HepG2 (cell line): ENCODE measurements at regions not wholly inside any gene's neighbourhood (a gene's known extent, or its start where the extent isn't known, plus 50 kb on each side); places are given as distances from the start of the nearest gene placed in this dataset.

Experiments used
- ATAC-seq: fragments of 200-7000 bp; cut with Tn5 transposase; 3 replicates; pipeline ENCODE4 v1.9.1; 2020; ENCODE audit warnings: mild to moderate bottlenecking, moderate library complexity
- BruUV-seq: library from RNA; stranded (reverse); fragments of 400-500 nt; replicated peaks from 2 replicates; lab custom pipeline; 2021; lab: Mats Ljungman, UMichigan
- CTCF ChIA-PET: fragments of 300-600 bp; formaldehyde crosslinking; extraction: SDS; loops from one replicate; lab custom pipeline; 2021; ENCODE audit warnings: low total read pairs, inconsistent platforms, low intra/inter-chr PET ratio; lab: Yijun Ruan, JAX
- POLR2A ChIA-PET: fragments of 350-600 bp; sonication (Branson Sonifier 250); formaldehyde crosslinking; loops from one replicate; lab custom pipeline; 2020; ENCODE audit warnings: antibody characterized with exemption, inconsistent platforms; lab: Yijun Ruan, JAX
- DNase-seq: peaks from one replicate; pipeline ENCODE4 v3.0.0-alpha.2; 2015; ENCODE audit warnings: low spot score
- FAIRE-seq: peaks from 3 replicates; lab custom pipeline; 2011; peaks lifted over from hg19 to GRCh38; lab: Jason Lieb, UNC
- H2AFZ ChIP-seq: one replicate; pipeline ENCODE4 v1.6.1; 2011; ENCODE audit warnings: low read length, inconsistent platforms
- H3K27ac ChIP-seq: fragments of 300-600 bp; 3 replicates; pipeline ENCODE4 v1.8.0; 2011; ENCODE audit warnings: mixed run types, mild to moderate bottlenecking, mixed read lengths, low read length, inconsistent platforms; ENCODE audit not compliant: insufficient read depth; ENCODE audit errors: extremely low read length
- H3K27me3 ChIP-seq, 2 experiments: fragments of 200-600 bp in 1 of 2; 2 replicates in 1 of 2; 3 replicates in 1 of 2; pipeline versions ENCODE4 v1.6.0 to v1.8.0; 2011; ENCODE audit warnings: low read length in 2 of 2, mild to moderate bottlenecking in 2 of 2, moderate library complexity in 2 of 2, inconsistent platforms in 1 of 2; ENCODE audit not compliant: insufficient read depth in 2 of 2, control insufficient read depth in 1 of 2
- H3K36me3 ChIP-seq, 2 experiments: fragments of 200-600 bp in 1 of 2; replicated peaks in 1 of 2; 2 replicates in 1 of 2; 3 replicates in 1 of 2; pipeline versions ENCODE4 v1.5.1 to v1.8.0; 2011; ENCODE audit warnings: low read length in 2 of 2, inconsistent platforms in 1 of 2; ENCODE audit not compliant: insufficient read depth in 2 of 2, control insufficient read depth in 1 of 2
- H3K4me1 ChIP-seq: 2 replicates; pipeline ENCODE4 v1.5.1; 2012; ENCODE audit warnings: low read length, inconsistent platforms; ENCODE audit not compliant: insufficient read depth
- H3K4me2 ChIP-seq: 2 replicates; pipeline ENCODE4 v1.6.0; 2011; ENCODE audit warnings: low read depth, low read length, inconsistent platforms
- H3K4me3 ChIP-seq, 3 experiments: fragments of 200-600 bp in 1 of 3; sonication (generic), shearing (Covaris generic) in 1 of 3; replicated peaks in 1 of 3; 2 replicates each; pipeline ENCODE4 v1.5.1; 2011 to 2016; ENCODE audit warnings: low read length in 3 of 3, inconsistent platforms in 2 of 3, low read depth in 2 of 3, mild to moderate bottlenecking in 2 of 3, control low read depth in 1 of 3, mixed read lengths in 1 of 3; ENCODE audit not compliant: insufficient read depth in 1 of 3
- H3K79me2 ChIP-seq: one replicate; pipeline ENCODE4 v1.6.1; 2011; ENCODE audit warnings: low read length, inconsistent platforms; ENCODE audit not compliant: insufficient read depth
- H3K9ac ChIP-seq: 2 replicates; pipeline ENCODE4 v1.6.0; 2011; ENCODE audit warnings: mild to moderate bottlenecking, low read depth, low read length, inconsistent platforms; ENCODE audit not compliant: insufficient read depth
- H3K9me3 ChIP-seq: 2 replicates; pipeline ENCODE4 v1.5.1; 2012; ENCODE audit warnings: mild to moderate bottlenecking, low read length
- H4K20me1 ChIP-seq: 2 replicates; pipeline ENCODE4 v1.6.0; 2011; ENCODE audit warnings: inconsistent platforms, mild to moderate bottlenecking, low read length, moderate library complexity; ENCODE audit not compliant: insufficient read depth
- ARNT ChIP-seq: fragments of 450-650 bp; IDR thresholded peaks from 2 replicates; pipeline ENCODE4 v1.6.1; 2017
- CC2D1A ChIP-seq: sonication (generic); formaldehyde crosslinking; IDR thresholded peaks from 2 replicates; pipeline ENCODE4 v1.8.1; 2023; ENCODE audit warnings: mild to moderate bottlenecking, missing genetic modification reagents
- E2F5 ChIP-seq: sonication (generic); formaldehyde crosslinking; conservative IDR thresholded peaks from 2 replicates; pipeline ENCODE4 v1.4.0; 2020; ENCODE audit warnings: missing genetic modification reagents
- EZH2 ChIP-seq: conservative IDR thresholded peaks from 2 replicates; pipeline ENCODE4 v1.6.1; 2012; ENCODE audit warnings: mild to moderate bottlenecking, low read depth, low read length, moderate library complexity
- MIER2 ChIP-seq: IDR thresholded peaks from 2 replicates; pipeline ENCODE4 v1.6.1; 2016; ENCODE audit warnings: missing biosample characterization, missing genetic modification reagents
- NCOR1 ChIP-seq: fragments of 200-600 bp; sonication (generic); IDR thresholded peaks from 2 replicates; pipeline ENCODE4 v1.7.0; 2017; ENCODE audit warnings: antibody characterized with exemption, low read length, borderline replicate concordance
- POLR2A ChIP-seq, 2 experiments: IDR thresholded peaks; 2 replicates each; pipeline ENCODE4 v1.6.1; 2011; ENCODE audit warnings: low read depth in 2 of 2, low read length in 2 of 2, mild to moderate bottlenecking in 1 of 2, moderate library complexity in 1 of 2; ENCODE audit not compliant: insufficient read depth in 1 of 2
- RBFOX2 ChIP-seq: fragments of 200-400 bp; formaldehyde crosslinking; IDR thresholded peaks from 2 replicates; pipeline ENCODE4 v1.6.1; 2017; ENCODE audit warnings: low read depth, mild to moderate bottlenecking, low read length
- USF2 ChIP-seq, 2 experiments: sonication (generic) in 1 of 2; formaldehyde crosslinking in 1 of 2; IDR thresholded peaks; 2 replicates each; pipeline versions ENCODE4 v1.5.1 to v1.6.1; 2011 to 2020; ENCODE audit warnings: borderline replicate concordance in 1 of 2, low read depth in 1 of 2, low read length in 1 of 2, mild to moderate bottlenecking in 1 of 2, missing genetic modification reagents in 1 of 2, moderate library complexity in 1 of 2
- ZC3H4 ChIP-seq: sonication (generic); formaldehyde crosslinking; IDR thresholded peaks from 2 replicates; pipeline ENCODE4 v1.4.0; 2020; ENCODE audit warnings: missing genetic modification reagents, borderline replicate concordance
- ZFX ChIP-seq: sonication (generic); formaldehyde crosslinking; IDR thresholded peaks from 2 replicates; pipeline ENCODE4 v1.4.0; 2020; ENCODE audit warnings: mild to moderate bottlenecking, low read depth, missing genetic modification reagents, moderate library complexity
- ZNF160 ChIP-seq: sonication (generic); formaldehyde crosslinking; IDR thresholded peaks from 2 replicates; pipeline ENCODE4 v1.8.0; 2022; ENCODE audit warnings: mild to moderate bottlenecking, inconsistent platforms, missing genetic modification reagents
- ZNF331 ChIP-seq: sonication (generic); formaldehyde crosslinking; IDR thresholded peaks from 2 replicates; pipeline ENCODE4 v1.4.0; 2020; ENCODE audit warnings: missing genetic modification reagents
- ZNF710 ChIP-seq: sonication (generic); formaldehyde crosslinking; IDR thresholded peaks from 2 replicates; pipeline ENCODE4 v1.5.0; 2020; ENCODE audit warnings: mild to moderate bottlenecking, missing genetic modification reagents, borderline replicate concordance
- WGBS: methylation state at CpG from one replicate; pipeline ENCODE4 v1.1.6; 2017; ENCODE audit warnings: low lambda C conversion rate; 5-methylcytosine and 5-hydroxymethylcytosine counted together
- in situ Hi-C: cut with HindIII; loops from 2 replicates; pipeline ENCODE4 v1.10.0; 2017; ENCODE audit warnings: low pct_unique_long_range_greater_than_20kb; ENCODE audit not compliant: extremely low pct_ligation_motif_present
- intact Hi-C: fragments of 100-400 bp; cut with micrococcal nuclease; formaldehyde crosslinking; loops from one replicate; pipeline ENCODE4 v1.10.0; 2022; ENCODE audit not compliant: unreplicated experiment

- no peak for TF ChIP-seq ZC3H4 (CRISPR knock-in tag)
- TF ChIP-seq ZFX (CRISPR knock-in tag) = no peak
- no peak for TF ChIP-seq RBFOX2
- TF ChIP-seq CC2D1A (CRISPR knock-in tag) = no peak
- no peak for TF ChIP-seq NCOR1
- TF ChIP-seq ZNF160 (CRISPR knock-in tag) = no peak
- TF ChIP-seq ZNF331 = no peak
- no peak for TF ChIP-seq E2F5 (CRISPR knock-in tag)
Measured at GRCh38 chr15:67908756-67909155, 68.9 kb upstream of the RNU6-1 start (continued).

- CTCF ChIA-PET = no interaction called here
- 0% methylated on average over 1 of the region's 1 CpG for WGBS
- intact Hi-C loops = no loop called here
- no peak overlapping the region for H3K4me2 ChIP-seq
- TF ChIP-seq POLR2A (IDR thresholded peaks at IDR 0.05; ENCODE audit: insufficient read depth in 1 of 2, low read depth in 2 of 2, low read length in 2 of 2) (no peak), MIER2 (CRISPR knock-in tag) (no peak), USF2 (IDR thresholded peaks at IDR 0.05; ENCODE audit: low read depth, low read length) (no peak), USF2 (CRISPR knock-in tag; IDR thresholded peaks at IDR 0.05; ENCODE audit: borderline replicate concordance) (no peak), EZH2 (no peak), ZNF710 (CRISPR knock-in tag) (no peak), ARNT (no peak)
- TF ChIP-seq, all 625 proteins: peak for 0
- Histone ChIP-seq H3K27ac (no peak overlapping the region), H3K27me3 (no peaks in the 10 kb centered on the region), H3K79me2 (no peaks in the 10 kb centered on the region), H3K9ac (no peak overlapping the region), H3K9me3 (peaks cover 12% of the 10 kb centered on the region), H3K4me3 (no peak overlapping the region), H4K20me1 (no peaks in the 10 kb centered on the region), H2AFZ (no peak overlapping the region), H3K36me3 (no peaks in the 10 kb centered on the region), H3K4me1 (peaks cover 51% of the 10 kb centered on the region)
- ATAC-seq = no peak
- FAIRE-seq = no peak
- no peak for DNase-seq
- no TSS peak for BruUV-seq
- in situ Hi-C loops = no loop called here
- POLR2A ChIA-PET = no interaction called here
Measured at GRCh38 chr15:67911727-67912126, 71.9 kb upstream of the RNU6-1 start.
